Thyroid gland (tissue), 4 donors: ENCODE measurements at regions not wholly inside any gene's neighbourhood (a gene's known extent, or its start where the extent isn't known, plus 50 kb on each side); places are given as distances from the start of the nearest gene placed in this dataset.
"Not testable (repeated sequence)": the region's sequence is repeated elsewhere in the genome, so short reads cannot be mapped to it uniquely, and the experiment has no call there.

Source experiments
- DNase-seq, 2 donors: peaks; one replicate each; pipeline ENCODE4 v3.0.0-alpha.2; 2019
- H3K27ac ChIP-seq, 3 donors: fragments of 200-600 bp; sonication (generic); 1 replicate in 2 of 3; 2 replicates in 1 of 3; pipeline ENCODE4 v1.5.1; 2016 to 2019; ENCODE audit warnings: mild to moderate bottlenecking in 1 of 3, moderate library complexity in 1 of 3
- H3K27me3 ChIP-seq: fragments of 200-600 bp; sonication (generic); one replicate; pipeline ENCODE4 v1.5.1; 2019
- H3K36me3 ChIP-seq, 2 donors: fragments of 200-600 bp; sonication (generic); one replicate each; pipeline ENCODE4 v1.5.1; 2016 to 2019
- H3K4me1 ChIP-seq, 2 donors: fragments of 200-600 bp; sonication (generic); one replicate each; pipeline ENCODE4 v1.5.1; 2017 to 2019
- H3K4me3 ChIP-seq, 3 donors: fragments of 200-600 bp; sonication (generic); replicated peaks in 1 of 3; 1 replicate in 2 of 3; 2 replicates in 1 of 3; pipeline ENCODE4 v1.5.1; 2016; ENCODE audit warnings: mild to moderate bottlenecking in 1 of 3
- H3K9me3 ChIP-seq: fragments of 200-600 bp; sonication (generic); one replicate; pipeline ENCODE4 v1.5.1; 2017
- CTCF ChIP-seq, 6 experiments: fragments of 200-600 bp in 3 of 6; fragments of 450-650 bp in 3 of 6; sonication (generic) in 3 of 6; IDR thresholded peaks; one replicate each; pipeline ENCODE4 v1.5.1; 2016 to 2019; ENCODE audit warnings: antibody characterized with exemption in 6 of 6, mild to moderate bottlenecking in 2 of 6, inconsistent platforms in 1 of 6, moderate library complexity in 1 of 6
- POLR2A ChIP-seq, 2 donors: fragments of 450-650 bp; IDR thresholded peaks; one replicate each; pipeline ENCODE4 v1.6.1; 2017; ENCODE audit warnings: antibody characterized with exemption in 2 of 2, mild to moderate bottlenecking in 2 of 2, moderate library complexity in 1 of 2
- WGBS, 2 donors: methylation state at CpG; one replicate each; pipeline ENCODE4 v1.1.5; 2017; 5-methylcytosine and 5-hydroxymethylcytosine counted together
- intact Hi-C: fragments of 100-400 bp; cut with DNase I; formaldehyde crosslinking; loops from one replicate; pipeline ENCODE4 v1.15.1; 2023

- no peak overlapping the region for H3K27ac ChIP-seq
- no peak for TF ChIP-seq CTCF (IDR thresholded peaks at IDR 0.05)
- TF ChIP-seq POLR2A (IDR thresholded peaks at IDR 0.05): no peak
- DNase-seq: no peak
- intact Hi-C loops: no loop called here
- H3K27me3 ChIP-seq: no peaks in the 10 kb centered on the region
- H3K36me3 ChIP-seq: no peaks in the 10 kb centered on the region
- WGBS, 2 donors: 70 to 72% methylated on average over 3 of the region's 3 CpGs
- H3K9me3 ChIP-seq: no peaks in the 10 kb centered on the region
- no peak overlapping the region for H3K4me3 ChIP-seq
- H3K4me1 ChIP-seq: no peaks in the 10 kb centered on the region
Measured at GRCh38 chr10:111323389-111323966, 246.6 kb downstream of the ADRA2A start.

DNA sequence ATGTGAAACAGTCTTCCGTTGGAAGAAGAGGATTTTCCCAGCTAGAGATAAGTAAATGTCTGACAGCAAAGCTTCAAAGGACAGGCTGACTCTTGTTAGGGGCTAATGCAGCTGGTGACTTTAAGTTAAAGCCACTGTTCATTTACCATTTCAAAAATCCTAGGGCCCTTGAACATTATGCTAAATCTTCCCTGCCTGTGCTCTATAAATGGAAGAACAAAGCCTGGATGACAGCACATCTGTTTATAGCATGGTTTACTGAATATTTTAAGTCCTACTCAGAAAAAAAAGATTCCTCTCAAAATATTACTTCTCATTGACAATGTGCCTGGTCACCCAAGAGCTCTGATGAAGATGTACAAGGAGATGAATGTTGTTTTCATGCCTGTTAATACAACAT is 255.3 kb downstream of the ADRA2A start:
- 70 to 88% methylated on average over 1 of the region's 1 CpG for WGBS, 2 donors
- intact Hi-C loops: not testable (repeated sequence)

GRCh38 chr10:111335826-111336225 is 259.0 kb downstream of the ADRA2A start:
- no peaks in the 10 kb centered on the region for H3K27me3 ChIP-seq
- peak; percentile 74 for DNase-seq
- H3K36me3 ChIP-seq: no peaks in the 10 kb centered on the region
- no peaks in the 10 kb centered on the region for H3K9me3 ChIP-seq
- peaks cover 4 to 15% of the 10 kb centered on the region in 2 donors for H3K4me1 ChIP-seq
- no peak overlapping the region for H3K4me3 ChIP-seq
- intact Hi-C loops: no loop called here
- no peak overlapping the region for H3K27ac ChIP-seq
- no peak for TF ChIP-seq CTCF (IDR thresholded peaks at IDR 0.05)
- TF ChIP-seq POLR2A (IDR thresholded peaks at IDR 0.05): no peak
- 34 to 46% methylated on average over 2 of the region's 2 CpGs for WGBS, 2 donors

More for the DNA sequence above, 255.3 kb downstream of the ADRA2A start:
- not testable (repeated sequence) for H3K27me3 ChIP-seq, H3K4me3 ChIP-seq, H3K36me3 ChIP-seq, DNase-seq, H3K27ac ChIP-seq, H3K9me3 ChIP-seq
- peaks cover 4 to 15% of the 10 kb centered on the region in 2 donors for H3K4me1 ChIP-seq

GRCh38 chr10:111338035-111338434 is 261.2 kb downstream of the ADRA2A start:
- intact Hi-C loops: no loop called here
- WGBS, 2 donors: 79 to 93% methylated on average over 1 of the region's 1 CpG
- TF ChIP-seq CTCF (IDR thresholded peaks at IDR 0.05): no peak
- TF ChIP-seq POLR2A (IDR thresholded peaks at IDR 0.05): no peak
- Histone ChIP-seq H3K4me1 (peaks cover 4 to 15% of the 10 kb centered on the region in 2 donors), H3K4me3 (no peak overlapping the region), H3K9me3 (no peaks in the 10 kb centered on the region), H3K36me3 (no peaks in the 10 kb centered on the region), H3K27ac (no peak overlapping the region), H3K27me3 (no peaks in the 10 kb centered on the region)
- no peak for DNase-seq

DNA sequence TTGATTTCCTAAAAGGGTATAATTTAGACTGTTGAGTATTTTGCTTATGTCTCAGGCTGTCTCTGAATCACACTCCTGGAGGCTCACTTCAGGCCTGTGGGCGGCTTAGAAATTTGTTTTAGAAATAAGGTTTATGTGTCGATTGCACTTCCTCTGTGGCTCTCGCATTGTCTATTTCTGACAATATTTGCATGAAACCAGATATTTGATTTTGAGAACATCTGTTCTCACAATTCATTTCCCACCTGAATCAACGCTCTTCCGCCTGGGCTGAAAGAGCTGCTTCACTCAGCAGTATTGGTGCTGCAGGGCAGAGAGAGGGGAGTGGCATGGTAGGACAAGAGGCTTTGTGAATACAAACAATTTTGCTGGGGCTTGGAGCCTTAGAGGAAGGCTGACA is 262.0 kb downstream of the ADRA2A start:
- TF ChIP-seq CTCF (IDR thresholded peaks at IDR 0.05): no peak
- no peak for TF ChIP-seq POLR2A (IDR thresholded peaks at IDR 0.05)
- H3K4me3 ChIP-seq: no peak overlapping the region
- H3K27ac ChIP-seq: no peak overlapping the region
- H3K4me1 ChIP-seq: peaks cover 4 to 15% of the 10 kb centered on the region in 2 donors
- no peaks in the 10 kb centered on the region for H3K27me3 ChIP-seq
- no peaks in the 10 kb centered on the region for H3K9me3 ChIP-seq
- H3K36me3 ChIP-seq: no peaks in the 10 kb centered on the region
- peak; percentile 40 to 44 for DNase-seq
- intact Hi-C loops: no loop called here
- WGBS, 2 donors: 71 to 76% methylated on average over 5 of the region's 5 CpGs
